Panc1 (cell line): ENCODE measurements at regions not wholly inside any gene's neighbourhood (a gene's known extent, or its start where the extent isn't known, plus 50 kb on each side); places are given as distances from the start of the nearest gene placed in this dataset.

ENCODE experiments used
- ATAC-seq: fragments of 200-7000 bp; cut with Tn5 transposase; 2 replicates; pipeline ENCODE4 v1.9.1; 2020; ENCODE audit warnings: mild to moderate bottlenecking, moderate library complexity
- BruUV-seq: library from RNA; stranded (reverse); fragments of 400-500 nt; replicated peaks from 2 replicates; lab custom pipeline; 2021; lab: Mats Ljungman, UMichigan
- CTCF ChIA-PET: fragments of 300-600 bp; sonication (Branson Sonifier 250); formaldehyde crosslinking; loops from one replicate; lab custom pipeline; 2022; ENCODE audit warnings: antibody characterized with exemption; lab: Charles Lee
- POLR2A ChIA-PET: fragments of 300-600 bp; sonication (Branson Sonifier 250); formaldehyde crosslinking; loops from one replicate; lab custom pipeline; 2022; ENCODE audit warnings: antibody characterized with exemption; lab: Charles Lee
- DNase-seq: peaks from one replicate; pipeline ENCODE4 v3.0.0-alpha.2; 2010; ENCODE audit warnings: low read depth, low spot score
- H3K27ac ChIP-seq: 2 replicates; pipeline ENCODE4 v1.5.1; 2011; ENCODE audit warnings: mild to moderate bottlenecking, low read length, inconsistent platforms
- H3K27me3 ChIP-seq: fragments of 200-500 bp; sonication (Bioruptor generic); 2 replicates; pipeline ENCODE4 v1.6.0; 2014; ENCODE audit warnings: low read length, inconsistent platforms; ENCODE audit not compliant: control insufficient read depth, insufficient read depth
- H3K36me3 ChIP-seq: fragments of 200-500 bp; sonication (Bioruptor generic); 2 replicates; pipeline ENCODE4 v1.5.1; 2014; ENCODE audit warnings: inconsistent platforms, mild to moderate bottlenecking, low read length, moderate library complexity; ENCODE audit not compliant: control insufficient read depth, insufficient read depth
- H3K4me1 ChIP-seq: 2 replicates; pipeline ENCODE4 v1.5.1; 2011; ENCODE audit warnings: inconsistent platforms, mild to moderate bottlenecking, low read length, moderate library complexity; ENCODE audit not compliant: control insufficient read depth, insufficient read depth
- H3K4me3 ChIP-seq, 2 experiments: 2 replicates each; pipeline ENCODE4 v1.5.1; 2011 to 2012; ENCODE audit warnings: low read depth in 2 of 2, low read length in 2 of 2, mild to moderate bottlenecking in 2 of 2, inconsistent platforms in 1 of 2, moderate library complexity in 1 of 2
- H3K9me3 ChIP-seq: fragments of 200-500 bp; sonication (Bioruptor generic); 2 replicates; pipeline ENCODE4 v1.5.1; 2014; ENCODE audit warnings: low read depth, mild to moderate bottlenecking, inconsistent platforms, low read length, moderate library complexity; ENCODE audit not compliant: control insufficient read depth, insufficient read depth
- CTCF ChIP-seq: fragments of 450-650 bp; IDR thresholded peaks from 2 replicates; pipeline ENCODE4 v1.5.1; 2017; ENCODE audit warnings: mild to moderate bottlenecking
- POLR2AphosphoS5 ChIP-seq: IDR thresholded peaks from 2 replicates; pipeline ENCODE4 v1.6.1; 2012; ENCODE audit warnings: mild to moderate bottlenecking, low read depth, low read length, moderate library complexity
- REST ChIP-seq, 2 experiments: IDR thresholded peaks; 2 replicates each; pipeline ENCODE4 v1.6.1; 2011 to 2012; ENCODE audit warnings: low read depth in 2 of 2, control low read depth in 1 of 2, low read length in 1 of 2, mild to moderate bottlenecking in 1 of 2, moderate library complexity in 1 of 2; ENCODE audit not compliant: insufficient read depth in 1 of 2
- SIN3A ChIP-seq: IDR thresholded peaks from 2 replicates; pipeline ENCODE4 v1.6.1; 2012; ENCODE audit warnings: low read depth, mild to moderate bottlenecking, low read length, moderate library complexity, borderline replicate concordance; ENCODE audit not compliant: insufficient read depth
- TCF7L2 ChIP-seq: IDR thresholded peaks from 2 replicates; pipeline ENCODE4 v1.6.1; 2011; ENCODE audit warnings: mild to moderate bottlenecking, low read depth, low read length, inconsistent platforms
- in situ Hi-C: cut with HindIII; loops from 2 replicates; pipeline ENCODE4 v1.10.0; 2016; ENCODE audit warnings: low sequenced_read_pairs, low pct_unique_long_range_greater_than_20kb
- intact Hi-C: fragments of 100-400 bp; cut with micrococcal nuclease; formaldehyde crosslinking; loops from one replicate; pipeline ENCODE4 v1.10.0; 2022; ENCODE audit not compliant: unreplicated experiment

- CTCF ChIA-PET, result no interaction called here
- no peaks in the 10 kb centered on the region for H3K4me1 ChIP-seq
- H3K4me3 ChIP-seq, result no peak overlapping the region
- no TSS peak for BruUV-seq
- H3K9me3 ChIP-seq, result no peaks in the 10 kb centered on the region
- no peaks in the 10 kb centered on the region for H3K36me3 ChIP-seq
- TF ChIP-seq SIN3A, result no peak
- TF ChIP-seq REST (IDR thresholded peaks at IDR 0.05; ENCODE audit: insufficient read depth in 1 of 2, low read depth in 2 of 2, low read length in 1 of 2), result no peak
- TF ChIP-seq POLR2AphosphoS5, result no peak
- TF ChIP-seq CTCF, result no peak
- no peak for TF ChIP-seq TCF7L2
- POLR2A ChIA-PET, result no interaction called here
- no peak for DNase-seq
- ATAC-seq, result no peak
- intact Hi-C loops (no loop called here), in situ Hi-C loops (no loop called here)
- H3K27ac ChIP-seq, result no peak overlapping the region
- no peaks in the 10 kb centered on the region for H3K27me3 ChIP-seq
Observed at GRCh38 chr13:103758222-103758621, 692.0 kb upstream of the SLC10A2 start.

GRCh38 chr13:103757361-103757760 lies 691.1 kb upstream of the SLC10A2 start:
- H3K27me3 ChIP-seq, result no peaks in the 10 kb centered on the region
- H3K4me3 ChIP-seq, result no peak overlapping the region
- DNase-seq (no peak), ATAC-seq (no peak)
- ChIA-PET CTCF (no interaction called here), POLR2A (no interaction called here)
- H3K27ac ChIP-seq, result no peak overlapping the region
- H3K36me3 ChIP-seq, result no peaks in the 10 kb centered on the region
- intact Hi-C loops (no loop called here), in situ Hi-C loops (no loop called here)
- no peaks in the 10 kb centered on the region for H3K9me3 ChIP-seq
- TF ChIP-seq SIN3A (no peak), POLR2AphosphoS5 (no peak), REST (IDR thresholded peaks at IDR 0.05; ENCODE audit: insufficient read depth in 1 of 2, low read depth in 2 of 2, low read length in 1 of 2) (no peak)
- no TSS peak for BruUV-seq
- no peaks in the 10 kb centered on the region for H3K4me1 ChIP-seq
